ENCODE measurements at regions not wholly inside any gene's neighbourhood (a gene's known extent, or its start where the extent isn't known, plus 50 kb on each side); places are given as distances from the start of the nearest gene placed in this dataset.
A peak's percentile ranks its signal among the peaks of the same experiment; 100 is the strongest.

DNA sequence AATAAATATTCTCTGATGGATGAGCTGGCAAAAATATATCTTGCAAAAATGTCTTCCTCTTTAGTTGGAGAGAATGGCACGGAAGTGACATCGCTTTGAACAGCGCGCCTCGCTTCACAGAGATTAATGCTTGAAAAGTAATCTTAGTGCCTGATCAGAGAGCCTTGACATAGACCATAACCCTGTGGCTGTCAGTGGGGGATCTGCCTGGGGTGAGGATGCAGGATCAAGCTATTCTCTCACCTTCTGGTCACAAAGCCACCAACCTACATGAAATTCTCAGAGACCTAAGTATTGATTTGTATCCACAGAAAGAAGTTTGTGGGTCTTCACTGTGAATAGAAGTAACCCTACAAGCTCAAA, 492.6 kb downstream of the LMO4 start:
- Histone ChIP-seq H3K79me2 (ENCODE audit: insufficient read depth, low read length) (no peaks in the 10 kb centered on the region), H3K9me3 (ENCODE audit: low read length) (no peaks in the 10 kb centered on the region), H2AFZ (ENCODE audit: low read length) (peak overlapping the region; percentile 95; the same call in 1 of the 2 replicates), H3K27ac (ENCODE audit: low read depth, low read length, poor library complexity, severe bottlenecking) (no peak overlapping the region), H3K9me2 (ENCODE audit: low read depth, low read length) (no peaks in the 10 kb centered on the region), H3K4me3 (ENCODE audit: low read depth, low read length, poor library complexity, severe bottlenecking) (peak overlapping the region; percentile 20), H3K9ac (ENCODE audit: low read length) (peak overlapping the region; percentile 3; the same call in 1 of the 2 replicates), H3K4me1 (ENCODE audit: insufficient read depth, low read length, severe bottlenecking) (peaks cover 35% of the 10 kb centered on the region), H3F3A (ENCODE audit: insufficient read depth, low read length) (no peaks in the 10 kb centered on the region), H3K27me3 (ENCODE audit: insufficient read depth, low read length) (no peaks in the 10 kb centered on the region), H3K4me2 (ENCODE audit: low read length) (peak overlapping the region; percentile 40), H3K36me3 (ENCODE audit: insufficient read depth, low read length) (no peaks in the 10 kb centered on the region), H4K20me1 (ENCODE audit: insufficient read depth, low read length) (no peaks in the 10 kb centered on the region)
- TF ChIP-seq EZH2 (IDR thresholded peaks at IDR 0.05; ENCODE audit: borderline replicate concordance, low read length): no peak
- TF ChIP-seq, protein P1, sequence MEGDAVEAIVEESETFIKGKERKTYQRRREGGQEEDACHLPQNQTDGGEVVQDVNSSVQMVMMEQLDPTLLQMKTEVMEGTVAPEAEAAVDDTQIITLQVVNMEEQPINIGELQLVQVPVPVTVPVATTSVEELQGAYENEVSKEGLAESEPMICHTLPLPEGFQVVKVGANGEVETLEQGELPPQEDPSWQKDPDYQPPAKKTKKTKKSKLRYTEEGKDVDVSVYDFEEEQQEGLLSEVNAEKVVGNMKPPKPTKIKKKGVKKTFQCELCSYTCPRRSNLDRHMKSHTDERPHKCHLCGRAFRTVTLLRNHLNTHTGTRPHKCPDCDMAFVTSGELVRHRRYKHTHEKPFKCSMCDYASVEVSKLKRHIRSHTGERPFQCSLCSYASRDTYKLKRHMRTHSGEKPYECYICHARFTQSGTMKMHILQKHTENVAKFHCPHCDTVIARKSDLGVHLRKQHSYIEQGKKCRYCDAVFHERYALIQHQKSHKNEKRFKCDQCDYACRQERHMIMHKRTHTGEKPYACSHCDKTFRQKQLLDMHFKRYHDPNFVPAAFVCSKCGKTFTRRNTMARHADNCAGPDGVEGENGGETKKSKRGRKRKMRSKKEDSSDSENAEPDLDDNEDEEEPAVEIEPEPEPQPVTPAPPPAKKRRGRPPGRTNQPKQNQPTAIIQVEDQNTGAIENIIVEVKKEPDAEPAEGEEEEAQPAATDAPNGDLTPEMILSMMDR (IDR thresholded peaks at IDR 0.05; ENCODE audit: low read length): no peak

DNA sequence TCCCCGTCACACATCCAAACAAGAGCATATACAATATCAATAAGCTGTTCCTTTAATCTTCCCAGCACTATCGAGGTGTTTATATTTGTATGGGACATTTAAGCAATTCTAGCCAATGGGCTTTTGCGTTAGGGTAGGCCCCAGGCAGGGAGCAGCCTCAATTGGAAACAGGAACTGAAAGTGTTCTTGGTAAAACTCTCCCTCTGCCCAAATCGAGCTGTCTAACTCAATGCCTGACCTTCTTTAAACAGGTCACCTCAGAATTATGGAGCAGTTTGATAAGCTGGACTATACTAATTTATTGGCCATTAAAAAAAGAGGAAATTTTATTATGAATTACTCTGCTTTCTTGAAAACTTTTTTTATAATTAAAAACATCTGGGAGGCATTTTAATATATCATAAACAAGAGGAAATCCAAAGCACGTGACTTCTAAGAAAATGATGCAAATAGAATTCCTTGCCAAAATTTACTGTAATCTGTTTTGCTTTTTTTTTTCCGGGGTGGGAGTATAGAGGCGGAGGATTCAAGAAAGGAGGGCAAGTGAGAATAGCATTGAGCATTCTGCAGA, 498.1 kb downstream of the LMO4 start:
- H2AFZ ChIP-seq (ENCODE audit: low read length): peak overlapping the region; percentile 24; the same call in 1 of the 2 replicates
- peak overlapping the region; percentile 12; the same call in 1 of the 2 replicates for H3K4me2 ChIP-seq (ENCODE audit: low read length)
- H3K9ac ChIP-seq (ENCODE audit: low read length): no peak overlapping the region
- H3K36me3 ChIP-seq (ENCODE audit: insufficient read depth, low read length): no peaks in the 10 kb centered on the region
- H3F3A ChIP-seq (ENCODE audit: insufficient read depth, low read length): no peaks in the 10 kb centered on the region
- no peaks in the 10 kb centered on the region for H4K20me1 ChIP-seq (ENCODE audit: insufficient read depth, low read length)
- H3K27ac ChIP-seq (ENCODE audit: low read depth, low read length, poor library complexity, severe bottlenecking): peak overlapping the region; percentile 37
- no peaks in the 10 kb centered on the region for H3K79me2 ChIP-seq (ENCODE audit: insufficient read depth, low read length)
- H3K4me1 ChIP-seq (ENCODE audit: insufficient read depth, low read length, severe bottlenecking): peaks cover 48% of the 10 kb centered on the region
- no peaks in the 10 kb centered on the region for H3K27me3 ChIP-seq (ENCODE audit: insufficient read depth, low read length)
- no peaks in the 10 kb centered on the region for H3K9me3 ChIP-seq (ENCODE audit: low read length)
- H3K9me2 ChIP-seq (ENCODE audit: low read depth, low read length): no peaks in the 10 kb centered on the region
- TF ChIP-seq EZH2 (IDR thresholded peaks at IDR 0.05; ENCODE audit: borderline replicate concordance, low read length): no peak
- TF ChIP-seq, protein P1 (IDR thresholded peaks at IDR 0.05; ENCODE audit: low read length): no peak
- no peak overlapping the region for H3K4me3 ChIP-seq (ENCODE audit: low read depth, low read length, poor library complexity, severe bottlenecking)

- Histone ChIP-seq H3K4me2 (ENCODE audit: low read length) (no peak overlapping the region), H3K36me3 (ENCODE audit: insufficient read depth, low read length) (no peaks in the 10 kb centered on the region)
- TF ChIP-seq EZH2 (IDR thresholded peaks at IDR 0.05; ENCODE audit: borderline replicate concordance, low read length): no peak
- TF ChIP-seq, protein P1 (IDR thresholded peaks at IDR 0.05; ENCODE audit: low read length): no peak
Measured at GRCh38 chr1:87829360-87829759, 500.7 kb downstream of the LMO4 start.

More at GRCh38 chr1:87829360-87829759, 500.7 kb downstream of the LMO4 start:
- no peaks in the 10 kb centered on the region for H3K9me3 ChIP-seq (ENCODE audit: low read length)
- H3K9ac ChIP-seq (ENCODE audit: low read length): no peak overlapping the region
- no peaks in the 10 kb centered on the region for H3K79me2 ChIP-seq (ENCODE audit: insufficient read depth, low read length)
- H3K27me3 ChIP-seq (ENCODE audit: insufficient read depth, low read length): no peaks in the 10 kb centered on the region
- H3K4me3 ChIP-seq (ENCODE audit: low read depth, low read length, poor library complexity, severe bottlenecking): no peak overlapping the region
- H3F3A ChIP-seq (ENCODE audit: insufficient read depth, low read length): no peaks in the 10 kb centered on the region
- no peak overlapping the region for H2AFZ ChIP-seq (ENCODE audit: low read length)
- no peak overlapping the region for H3K27ac ChIP-seq (ENCODE audit: low read depth, low read length, poor library complexity, severe bottlenecking)
- peaks cover 56% of the 10 kb centered on the region for H3K4me1 ChIP-seq (ENCODE audit: insufficient read depth, low read length, severe bottlenecking)
- no peaks in the 10 kb centered on the region for H4K20me1 ChIP-seq (ENCODE audit: insufficient read depth, low read length)
- H3K9me2 ChIP-seq (ENCODE audit: low read depth, low read length): no peaks in the 10 kb centered on the region

Measured in OCI-LY1 (cell line).